Forelimb muscle (tissue), 1 donor: ENCODE measurements at regions not wholly inside any gene's neighbourhood (a gene's known extent, or its start where the extent isn't known, plus 50 kb on each side); places are given as distances from the start of the nearest gene placed in this dataset.
A peak's percentile ranks its signal among the peaks of the same experiment; 100 is the strongest.

ENCODE experiments used
- DNase-seq: peaks from one replicate; pipeline ENCODE4 v3.0.0-alpha.2; 2013; ENCODE audit warnings: low read depth

DNA sequence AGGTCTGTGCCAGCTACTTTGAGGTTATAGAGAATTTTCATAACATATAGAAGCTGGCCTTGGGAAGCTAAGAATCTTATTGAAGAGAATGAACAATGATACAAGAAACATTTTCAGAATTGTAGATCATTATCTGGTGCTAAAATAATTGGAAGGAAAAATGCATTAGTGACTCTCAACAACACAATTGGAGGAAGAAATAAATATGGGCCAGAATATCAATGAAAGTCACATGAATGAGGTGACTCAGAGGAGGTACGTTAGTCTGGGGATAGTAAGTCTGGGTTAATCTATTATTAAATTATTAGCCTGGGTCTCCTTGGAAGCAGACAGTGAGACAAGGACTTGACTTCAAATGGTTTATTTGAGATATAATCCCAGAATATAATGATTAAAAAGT lies 529.3 kb upstream of the SLIT2 start:
- no peak for DNase-seq

DNA sequence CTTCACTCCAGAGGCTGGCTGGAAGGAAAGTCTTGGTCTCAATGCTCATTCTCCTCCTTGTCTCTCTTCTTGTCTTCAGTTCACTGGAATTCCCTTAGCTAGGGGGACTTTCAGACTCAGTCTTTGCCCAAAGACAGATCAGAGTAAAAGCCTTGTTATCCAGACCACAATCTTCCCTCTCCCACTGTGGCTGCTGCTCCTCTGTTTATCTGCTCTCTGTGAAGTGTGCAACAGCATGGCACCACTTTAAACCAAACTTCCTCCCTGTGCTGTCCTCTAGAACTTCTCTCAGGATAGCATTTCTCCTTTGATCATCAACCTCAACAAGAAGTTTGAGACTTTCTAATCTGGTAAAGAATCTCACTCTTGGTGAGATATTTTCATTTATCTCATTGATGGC lies 530.1 kb upstream of the SLIT2 start:
- no peak for DNase-seq

DNA sequence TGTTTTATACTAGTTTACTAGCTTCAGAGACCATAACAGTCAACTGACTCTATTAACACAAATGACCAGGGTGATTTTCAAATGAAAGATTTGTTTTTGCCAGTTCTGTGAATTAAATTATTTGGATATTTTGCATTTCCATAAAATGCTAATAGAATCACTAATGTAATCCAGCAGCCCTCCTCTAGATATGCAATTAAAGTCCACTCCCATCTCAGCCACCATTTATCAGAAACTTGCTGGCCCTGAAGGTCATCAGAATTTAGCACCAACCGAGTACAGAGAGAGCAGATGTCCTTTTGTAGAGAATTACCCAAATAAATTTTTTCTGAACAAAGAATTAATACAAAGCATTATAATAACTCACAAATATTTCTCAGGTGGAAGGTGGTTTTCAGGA lies 531.1 kb upstream of the SLIT2 start:
- DNase-seq, result no peak

DNA sequence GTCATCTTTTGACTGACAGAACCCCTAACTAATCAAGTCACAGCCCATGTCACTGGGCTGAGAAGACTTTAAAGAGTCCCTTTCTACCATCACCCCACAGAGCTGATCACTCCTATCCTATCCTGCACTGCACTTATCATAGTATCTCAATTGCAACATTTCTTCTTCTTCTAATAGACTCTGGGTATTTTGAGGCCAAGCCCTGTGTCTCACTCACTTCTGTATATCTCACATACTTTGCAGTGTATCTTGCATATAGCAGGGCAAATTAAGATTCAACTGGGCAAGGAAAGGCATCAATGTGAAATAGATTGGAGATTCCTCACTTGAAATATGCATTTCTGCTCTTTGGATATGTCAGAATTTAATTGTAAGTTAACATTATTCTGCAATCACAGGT lies 531.5 kb upstream of the SLIT2 start:
- no peak for DNase-seq

DNA sequence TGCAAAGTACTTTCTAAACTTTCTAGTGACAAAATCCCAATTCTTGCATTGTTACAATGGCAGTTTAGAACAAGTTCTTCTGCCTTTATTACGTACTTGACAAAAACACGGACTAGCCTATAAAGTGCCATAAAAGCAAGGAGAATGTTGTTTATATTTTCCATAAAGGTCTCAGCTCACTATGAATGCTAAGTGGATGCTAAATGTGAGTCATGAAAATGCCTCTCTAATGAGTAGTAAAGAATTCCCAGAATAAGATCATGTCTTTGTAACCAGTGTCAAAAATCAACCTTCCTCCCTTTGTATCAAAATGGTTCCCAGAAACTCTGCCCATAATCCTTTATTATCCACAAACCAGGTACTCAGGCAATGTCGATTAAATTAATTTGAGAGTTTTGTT lies 539.8 kb upstream of the SLIT2 start:
- DNase-seq, result no peak

DNA sequence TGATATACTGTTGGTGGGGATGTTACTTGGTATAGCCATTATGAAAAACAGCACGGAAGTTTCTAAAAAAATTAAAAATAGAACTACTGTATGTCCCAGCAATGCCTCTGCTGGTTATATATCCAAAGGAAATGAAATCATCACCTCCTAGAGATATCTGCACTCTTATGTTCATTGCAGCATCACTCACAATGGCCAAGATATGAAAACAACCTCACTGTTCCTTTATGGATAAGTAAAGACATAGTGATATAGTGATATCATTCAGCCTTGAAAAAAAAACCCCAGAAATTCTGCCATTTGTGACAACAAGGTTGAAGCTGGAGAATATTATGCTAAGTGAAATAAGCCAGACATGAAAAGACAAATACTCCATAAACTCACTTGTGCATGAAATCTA lies 543.8 kb upstream of the SLIT2 start:
- no peak for DNase-seq

DNA sequence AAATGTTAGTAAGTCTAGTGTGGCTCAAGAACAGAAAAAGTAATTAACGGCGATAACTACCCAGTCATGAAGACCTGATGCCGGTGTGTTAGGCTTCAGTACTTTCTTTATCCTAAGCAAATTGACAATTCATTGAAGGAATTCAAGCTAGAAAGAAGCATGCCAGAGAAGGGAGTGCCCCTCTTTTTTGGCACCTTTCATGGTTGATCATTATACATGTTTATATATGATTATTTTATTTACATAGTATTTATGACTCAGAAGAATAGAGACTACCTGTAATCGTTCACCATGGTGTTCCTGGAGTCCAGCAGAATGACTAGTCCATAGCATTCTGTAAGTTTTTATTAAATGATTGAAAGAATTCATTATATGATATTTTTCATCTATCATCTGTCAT lies 548.3 kb upstream of the SLIT2 start:
- DNase-seq, result no peak

DNA sequence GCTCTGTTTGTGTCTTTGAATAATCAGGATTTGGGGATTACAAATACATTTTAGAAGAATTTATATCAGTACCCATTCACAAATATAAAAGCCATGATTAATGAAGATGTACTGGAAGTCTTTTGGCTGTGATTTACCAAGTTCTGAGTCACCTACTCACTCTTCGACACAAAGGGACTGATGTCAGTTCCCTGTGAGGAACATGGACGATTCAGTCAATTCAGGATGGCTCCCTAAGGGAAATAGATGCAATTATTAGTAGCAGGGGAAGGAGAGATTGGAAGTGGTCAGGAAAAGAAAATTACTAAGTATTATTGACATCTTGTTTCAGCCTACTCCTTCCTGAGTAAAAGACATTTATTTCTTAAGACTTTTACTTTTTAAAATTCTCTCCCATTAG lies 550.7 kb upstream of the SLIT2 start:
- DNase-seq, result no peak

DNA sequence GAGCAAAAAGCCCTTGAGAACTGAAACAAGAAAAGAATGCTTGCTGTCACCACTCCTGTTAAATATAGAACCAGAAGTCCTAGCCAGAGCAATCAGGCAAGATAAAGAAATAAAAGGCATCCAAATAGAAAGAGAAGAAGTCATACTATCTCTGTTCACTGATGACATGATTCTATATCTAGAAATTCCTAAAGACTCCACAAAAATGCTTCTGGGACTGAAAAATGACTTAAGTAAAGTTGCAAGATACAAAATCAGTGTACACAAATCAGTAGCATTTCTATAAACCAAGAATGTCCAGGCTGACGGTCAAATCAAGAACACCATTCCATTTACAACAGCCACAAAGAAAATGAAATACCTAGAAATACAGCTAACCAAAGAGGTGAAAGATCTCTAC lies 552.7 kb upstream of the SLIT2 start:
- no peak for DNase-seq

DNA sequence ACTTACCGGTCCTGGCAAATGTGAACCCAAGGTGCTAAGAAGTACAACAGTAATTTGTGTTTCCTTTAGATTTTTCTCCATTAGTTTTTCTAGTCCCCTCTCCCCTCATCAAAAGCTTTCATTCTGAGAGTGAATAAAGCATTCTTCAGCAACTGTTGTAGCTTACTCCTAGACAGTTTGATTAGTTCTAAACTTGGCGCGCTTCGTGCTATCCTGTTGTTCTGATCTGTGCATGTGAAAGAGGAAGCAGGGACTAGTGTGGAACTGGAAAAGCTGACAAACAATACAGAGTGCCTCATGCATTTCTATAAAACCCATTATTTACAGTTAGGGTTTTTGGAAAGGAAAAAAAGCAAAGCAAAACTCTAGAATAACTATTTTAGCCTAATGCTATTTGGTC lies 556.9 kb upstream of the SLIT2 start:
- no peak for DNase-seq

DNA sequence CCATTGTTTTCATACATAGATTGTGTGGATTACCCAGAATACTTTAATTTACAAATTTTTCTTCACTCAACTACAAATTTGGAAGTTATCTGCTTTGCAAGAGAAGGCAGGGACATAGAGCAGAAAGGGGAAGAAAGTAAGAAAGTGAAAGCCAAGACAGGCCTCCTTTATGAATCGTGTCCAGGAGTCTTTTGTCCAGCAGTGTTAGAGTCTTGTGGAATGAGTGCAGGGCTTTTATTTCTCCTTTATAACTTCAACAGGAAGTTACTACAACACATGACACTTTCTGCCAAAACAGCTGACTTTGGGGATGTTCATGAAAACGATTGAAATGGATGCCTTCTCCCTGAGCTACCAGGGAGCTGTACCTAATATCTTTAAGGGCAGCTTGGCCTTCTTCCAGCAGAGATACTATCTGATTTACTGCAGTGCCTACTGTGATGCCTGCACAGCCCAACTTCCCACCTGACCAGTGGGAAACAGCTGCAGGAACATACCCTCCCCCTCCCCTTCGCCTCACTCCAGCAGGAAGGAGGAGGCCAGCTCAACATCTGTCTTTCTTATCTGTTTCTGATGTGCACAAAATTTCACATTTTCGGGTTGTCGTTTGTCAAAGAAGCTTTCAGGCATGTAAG lies 557.7 kb upstream of the SLIT2 start:
- peak; percentile 62 for DNase-seq

DNA sequence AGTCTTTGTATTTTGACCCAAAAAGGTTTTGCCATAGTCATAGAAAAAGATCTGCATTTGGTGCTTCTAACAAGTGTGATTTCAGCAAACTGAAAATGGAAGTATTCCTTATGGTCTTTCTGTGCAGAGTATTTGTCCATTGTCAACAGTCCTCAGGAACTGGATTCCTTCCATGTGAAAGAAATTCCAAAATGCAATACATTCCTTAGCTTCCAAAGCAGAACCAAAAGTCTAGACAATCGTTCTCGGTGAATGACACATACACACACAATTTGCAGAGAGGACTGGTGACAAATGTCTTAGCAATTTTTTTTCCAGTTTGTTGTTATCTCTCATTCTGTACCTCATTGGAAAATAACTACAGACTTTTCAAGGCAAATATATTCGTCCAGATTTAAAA lies 562.2 kb upstream of the SLIT2 start:
- no peak for DNase-seq

DNA sequence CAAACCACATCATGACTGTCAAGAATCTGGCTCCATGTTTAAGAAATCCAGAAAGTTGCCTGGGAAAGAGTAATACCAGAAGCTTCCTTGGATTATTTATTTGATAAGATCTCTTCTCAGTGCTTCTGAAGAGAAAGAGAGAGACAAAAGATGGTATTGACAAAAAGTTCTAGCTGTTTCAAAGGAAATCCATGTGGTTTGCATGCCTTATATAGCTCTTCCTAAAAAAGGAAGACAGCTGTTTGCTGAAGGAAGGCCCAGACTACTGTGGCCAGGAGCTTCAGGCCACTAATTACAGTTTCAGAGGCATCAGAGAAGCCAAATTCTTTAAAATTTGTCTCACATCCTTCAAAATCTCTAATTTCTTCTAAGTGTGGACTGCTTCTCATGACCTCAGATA lies 565.2 kb upstream of the SLIT2 start:
- DNase-seq, result no peak

DNA sequence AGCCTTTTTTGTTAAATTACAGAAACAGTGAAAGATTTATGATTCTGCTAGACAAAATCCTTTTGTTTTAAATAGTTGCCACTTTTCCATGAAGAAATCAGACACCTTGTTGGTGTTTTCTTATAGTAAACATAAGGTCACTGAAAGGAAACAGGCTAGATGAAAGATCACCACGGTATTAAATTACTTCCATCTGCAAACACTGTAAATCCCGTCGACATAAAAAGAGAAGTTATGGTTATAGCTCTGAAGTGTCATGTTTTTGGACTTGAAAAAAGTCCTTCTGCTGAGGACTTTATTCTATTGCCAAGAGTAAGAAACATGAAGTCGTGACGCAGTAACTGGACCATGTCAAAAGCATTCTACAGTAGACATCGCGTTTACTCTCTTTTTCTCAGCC lies 567.6 kb upstream of the SLIT2 start:
- peak; percentile 43 for DNase-seq

DNA sequence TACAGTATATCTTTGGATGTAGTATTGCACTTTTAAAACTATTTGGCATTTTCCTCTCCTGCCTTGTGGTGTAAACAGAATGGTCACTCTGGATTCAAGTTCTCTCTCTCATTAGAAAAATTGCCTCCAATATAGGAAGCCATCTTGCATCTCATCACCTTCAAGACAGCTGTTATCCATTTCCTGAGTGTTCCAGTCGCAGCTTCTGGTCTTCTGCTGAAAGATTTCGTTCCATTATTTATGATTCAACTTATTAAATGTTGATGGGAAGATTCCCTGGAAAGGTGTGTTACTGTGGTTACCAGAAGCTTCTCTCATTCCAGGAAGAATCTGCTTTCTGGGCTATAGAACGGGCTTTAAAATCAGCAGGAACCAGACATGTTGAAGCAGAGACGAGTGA lies 568.3 kb upstream of the SLIT2 start:
- no peak for DNase-seq

DNA sequence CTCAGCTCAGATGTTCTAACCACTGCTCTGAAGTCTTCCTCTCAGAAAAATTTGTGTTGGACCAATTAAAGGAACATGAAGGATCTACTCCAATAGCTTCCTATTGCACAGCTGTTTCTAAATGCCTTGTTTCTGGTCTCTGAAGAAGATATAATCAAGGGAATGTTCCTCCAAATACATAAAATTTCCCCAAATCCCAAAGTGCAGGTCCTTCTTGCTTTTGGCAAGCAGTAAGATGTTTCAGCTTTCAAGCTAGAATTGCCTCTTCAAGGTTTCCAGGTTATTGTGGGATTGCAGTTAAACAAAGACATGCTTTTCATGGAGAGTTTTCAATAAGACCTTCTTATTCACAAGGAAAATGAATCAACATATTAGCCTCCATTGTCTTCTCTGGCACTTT lies 574.5 kb upstream of the SLIT2 start:
- no peak for DNase-seq

DNA sequence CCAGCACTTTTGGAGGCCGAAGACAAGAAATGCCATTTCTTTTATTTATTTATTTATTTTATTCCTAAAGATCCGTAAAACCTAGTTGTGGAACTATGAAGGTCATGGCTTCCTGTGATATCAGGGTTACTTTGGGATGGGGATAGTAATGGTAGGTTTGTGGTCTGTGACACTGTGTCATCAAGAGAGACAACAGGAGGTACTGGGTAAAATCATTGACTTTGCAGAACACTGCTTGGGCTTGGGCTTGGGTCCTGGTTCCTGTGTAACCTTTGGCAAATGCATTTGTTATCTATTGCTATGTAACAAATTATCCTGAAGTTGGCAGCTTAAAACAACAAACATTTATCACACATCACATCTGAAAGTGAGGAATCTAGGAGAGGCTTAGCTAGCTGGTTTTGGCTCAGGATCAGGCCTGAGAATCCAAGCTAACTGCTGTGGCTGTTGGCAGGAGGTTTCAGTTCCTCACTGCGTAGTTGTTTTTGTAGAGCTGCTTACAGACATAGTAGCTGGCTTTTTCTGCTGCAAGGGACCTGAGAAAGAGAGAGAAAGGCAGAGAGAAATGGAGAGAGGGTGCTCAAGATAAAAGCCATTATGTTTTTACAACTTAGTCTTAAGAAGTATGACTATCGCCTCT lies 576.4 kb upstream of the SLIT2 start:
- DNase-seq, result no peak

DNA sequence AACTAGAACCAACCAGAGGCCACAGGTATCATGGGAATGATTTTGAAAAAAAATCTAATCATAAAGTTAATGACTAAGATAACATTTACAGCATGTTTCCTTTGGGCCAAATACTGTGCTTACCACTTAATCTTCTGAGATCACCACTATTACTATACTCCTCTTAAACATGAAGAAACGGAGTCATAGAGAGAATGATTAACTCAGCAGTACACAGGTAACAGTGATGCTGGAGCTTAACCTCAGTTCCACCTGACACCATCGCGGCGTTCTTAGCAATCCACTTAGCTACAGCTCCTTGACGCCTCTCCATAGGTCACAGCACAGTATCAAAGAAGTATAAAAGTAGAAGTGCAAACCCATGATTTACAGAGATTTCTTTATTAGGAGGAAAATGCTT lies 592.6 kb upstream of the SLIT2 start:
- DNase-seq, result no peak

DNA sequence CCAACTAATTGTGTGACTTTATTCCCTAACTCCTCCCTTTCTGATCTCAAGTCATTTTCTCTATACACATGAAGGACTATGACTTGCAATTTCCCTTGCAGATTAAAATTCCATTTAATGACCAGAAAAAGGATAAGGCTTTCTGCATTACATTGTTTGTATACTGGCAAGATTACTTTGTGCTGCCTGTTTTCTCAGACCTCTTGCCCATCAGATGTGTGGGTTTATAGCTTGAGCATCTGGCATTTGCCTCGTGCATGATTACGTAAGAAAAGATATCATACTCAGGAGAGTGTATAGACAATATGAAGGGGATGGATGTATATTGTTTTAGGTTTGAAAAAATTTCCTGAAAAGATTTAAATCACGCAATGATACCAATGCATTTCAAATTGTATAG lies 593.8 kb upstream of the SLIT2 start:
- no peak for DNase-seq

DNA sequence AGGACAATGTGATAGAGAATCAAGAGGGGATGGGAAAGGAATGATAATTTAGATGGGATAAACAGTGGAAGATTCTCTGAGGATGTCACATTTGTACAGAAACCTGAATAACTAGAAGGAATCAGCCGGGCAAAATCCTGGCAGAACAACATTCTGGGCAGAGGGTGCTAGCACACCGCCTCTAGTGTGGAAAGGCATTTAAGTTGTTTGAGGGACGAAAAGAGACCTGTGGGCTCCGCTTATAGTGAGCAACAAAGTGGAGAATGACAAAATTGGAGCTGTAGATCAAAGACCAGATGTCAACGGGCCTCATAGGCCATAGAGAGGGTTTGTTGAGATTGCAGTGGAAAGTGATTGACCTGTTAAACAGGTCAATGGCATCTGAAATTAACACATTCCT lies 596.0 kb upstream of the SLIT2 start:
- DNase-seq, result no peak

DNA sequence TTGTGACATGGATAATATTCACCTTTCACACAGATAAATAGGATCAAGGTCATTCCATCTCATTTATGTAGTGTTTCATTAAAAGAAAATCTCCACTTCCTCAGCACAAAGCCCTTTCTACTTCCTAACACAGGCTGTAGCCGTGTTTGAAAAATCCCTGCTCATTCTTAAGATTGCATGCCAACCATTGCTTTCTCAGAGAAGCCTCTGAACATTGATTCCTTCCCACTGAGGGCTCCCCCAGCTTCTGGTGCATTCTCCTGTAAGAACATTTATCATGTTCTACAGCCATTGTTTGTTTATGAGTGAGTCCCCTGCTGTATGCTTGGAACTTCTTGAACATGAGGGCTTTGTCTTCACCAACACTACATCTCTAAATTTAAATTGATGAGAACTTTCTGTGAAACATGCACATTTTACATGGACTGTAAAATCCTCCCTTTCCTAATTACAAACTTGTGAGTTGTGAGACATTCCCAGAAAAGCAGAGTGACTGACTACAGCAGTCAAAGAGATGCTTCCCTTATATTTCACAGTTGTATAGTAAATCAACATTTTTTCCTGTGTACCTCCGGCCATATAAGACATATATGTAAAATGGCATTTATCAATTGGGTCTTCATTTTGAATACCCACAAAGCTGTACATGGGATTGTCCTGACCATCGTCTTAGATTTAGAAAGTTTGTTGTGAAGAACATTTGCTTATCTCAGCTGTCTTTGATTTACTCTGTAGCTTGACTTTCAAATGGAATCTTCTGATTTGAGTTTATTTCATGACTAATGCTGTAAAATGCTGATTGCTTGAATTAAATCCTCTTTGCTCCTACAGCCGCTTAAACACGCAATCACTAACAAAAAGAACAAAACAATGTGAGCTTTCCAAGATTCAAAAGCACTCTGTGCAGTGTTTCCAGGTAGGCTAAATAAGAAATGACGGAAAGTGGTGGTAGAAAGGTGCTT lies 600.5 kb upstream of the SLIT2 start:
- no peak for DNase-seq

DNA sequence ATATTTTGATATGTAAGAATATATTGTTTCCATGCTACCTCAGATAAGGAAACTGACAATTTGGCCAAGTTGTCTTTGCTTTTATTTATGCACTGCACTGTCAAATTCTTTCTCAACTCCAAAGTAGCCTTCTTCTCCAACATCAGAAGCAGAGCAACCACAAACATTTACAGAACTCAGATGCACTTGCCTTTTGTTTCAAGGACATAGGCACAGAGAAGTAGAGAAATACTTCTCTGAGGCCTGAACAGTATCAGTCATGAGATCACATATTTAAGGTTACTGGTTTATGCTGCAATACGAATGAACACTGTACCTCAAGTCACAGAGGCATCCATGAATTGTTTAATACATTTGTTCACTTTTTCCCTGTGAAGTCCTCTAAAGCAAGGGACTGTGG lies 606.1 kb upstream of the SLIT2 start:
- no peak for DNase-seq

DNA sequence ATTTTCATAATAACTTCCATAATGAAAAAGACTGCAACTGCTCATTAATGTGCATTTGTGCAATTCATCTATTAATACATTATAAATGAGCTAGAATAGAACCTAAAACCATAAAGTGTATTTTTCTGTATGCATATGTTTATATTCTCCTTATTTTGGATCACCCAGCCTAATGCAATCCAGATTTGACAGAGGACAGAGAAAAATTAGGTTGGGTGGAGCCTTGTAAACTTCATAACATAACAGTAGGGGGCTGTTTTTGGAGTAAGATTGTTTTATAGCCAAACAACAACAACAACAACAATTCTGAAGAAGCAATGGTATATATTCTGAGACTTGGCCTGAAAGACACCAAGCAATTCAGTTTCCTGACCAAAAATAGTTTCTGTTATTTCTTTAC lies 615.3 kb upstream of the SLIT2 start:
- DNase-seq, result no peak
